ENCODE measurements at regions not wholly inside any gene's neighbourhood (a gene's known extent, or its start where the extent isn't known, plus 50 kb on each side); places are given as distances from the start of the nearest gene placed in this dataset.

GRCh38 chr1:5651964-5652821, 340.0 kb downstream of the NPHP4 start:
- DNase-seq, result no peak

GRCh38 chr1:5651473-5651872, 340.8 kb downstream of the NPHP4 start:
- DNase-seq, result no peak

GRCh38 chr1:5651027-5651410, 341.2 kb downstream of the NPHP4 start:
- DNase-seq, result no peak

DNA sequence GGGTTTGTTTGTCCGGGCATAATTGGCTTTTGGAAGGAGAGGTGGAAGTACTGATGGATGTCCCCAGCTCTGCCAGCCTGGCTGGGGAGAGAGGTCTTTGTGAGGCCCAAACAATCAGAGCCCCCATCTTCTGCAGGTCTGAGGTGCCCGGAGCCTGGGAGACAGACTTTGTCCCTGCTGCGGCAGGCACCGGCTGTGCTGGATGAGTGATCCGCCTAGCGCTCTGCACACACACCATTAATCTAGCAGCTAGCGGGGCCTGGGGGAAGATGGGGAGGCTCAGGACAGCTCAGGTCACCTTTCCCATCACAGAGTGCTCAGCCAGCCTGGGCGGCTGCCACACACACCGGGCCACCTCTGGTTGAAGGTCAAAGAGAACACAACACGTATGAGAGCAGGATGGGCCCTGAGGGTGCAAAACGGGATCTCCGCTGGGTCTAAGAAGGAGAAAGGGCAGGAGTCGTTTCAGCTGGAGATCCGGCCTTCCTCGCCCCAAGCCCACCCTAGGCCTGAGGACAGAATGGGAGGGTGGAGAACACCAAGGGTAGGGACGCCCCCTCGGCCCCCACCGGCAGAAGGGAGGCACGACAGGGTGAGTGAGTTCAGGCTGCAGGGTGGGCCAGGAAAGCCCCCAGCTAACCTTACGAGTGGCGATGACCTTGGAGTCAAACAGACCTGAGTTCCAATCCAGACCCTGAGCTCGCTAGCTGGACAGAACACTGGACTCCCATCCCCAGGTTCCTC, 341.8 kb downstream of the NPHP4 start:
- DNase-seq, result no peak

DNA sequence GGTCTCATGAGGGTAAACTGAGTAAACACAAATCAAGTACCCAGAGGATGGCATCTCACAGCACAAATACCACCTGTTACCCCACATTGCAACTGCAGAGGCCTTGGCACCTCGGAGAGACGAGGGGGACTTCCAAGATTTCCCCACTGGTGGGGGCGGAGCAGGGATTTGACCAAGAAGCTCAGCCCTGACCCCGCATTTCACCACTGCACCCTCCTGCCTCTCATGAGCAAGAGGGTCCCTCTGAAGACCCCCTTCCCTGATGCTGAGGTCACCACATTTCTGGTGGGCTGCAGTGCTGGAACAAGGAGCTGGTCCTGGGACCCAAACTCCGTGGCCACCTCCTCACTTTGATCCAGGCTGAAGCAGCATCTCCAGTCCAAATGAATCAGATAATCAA, 342.4 kb downstream of the NPHP4 start:
- DNase-seq, result no peak

- no peak for DNase-seq
Measured at GRCh38 chr1:5649166-5649551, 343.1 kb downstream of the NPHP4 start.

DNA sequence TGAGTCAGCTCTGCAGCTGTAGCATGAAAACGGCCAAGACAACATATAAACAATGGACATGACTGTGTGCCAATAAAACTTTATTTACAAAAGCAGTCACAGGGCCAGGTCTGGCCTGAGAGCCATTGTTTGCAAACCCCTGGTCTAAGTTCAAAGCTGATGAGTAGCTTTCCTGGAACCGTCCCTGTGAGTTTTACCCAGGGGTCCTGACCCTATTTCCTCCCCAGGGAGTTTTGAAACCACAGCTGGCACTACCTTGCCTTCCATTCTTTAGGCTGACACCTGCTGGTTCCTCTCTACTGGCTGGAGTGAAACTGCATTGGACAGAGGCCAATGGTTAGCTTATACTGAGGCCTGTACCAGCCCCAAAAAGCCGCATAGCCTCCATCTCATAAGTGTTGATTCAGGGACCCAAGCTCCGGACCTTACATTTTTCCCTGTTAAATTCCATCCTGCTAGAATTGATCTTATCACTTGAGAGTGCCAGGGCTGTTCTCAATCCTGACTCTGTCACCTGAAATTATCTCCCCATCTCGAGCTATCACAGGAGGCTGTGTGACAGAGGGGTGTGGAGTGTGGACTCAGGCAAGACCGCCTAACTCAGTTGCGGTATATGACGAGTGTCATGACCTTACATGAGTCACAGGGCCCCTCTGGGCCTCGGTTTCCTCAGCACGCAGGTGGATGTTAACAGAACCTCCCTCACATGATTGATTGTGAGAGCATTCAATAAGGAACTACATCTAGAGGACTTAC, 343.6 kb downstream of the NPHP4 start:
- DNase-seq, result no peak

DNA sequence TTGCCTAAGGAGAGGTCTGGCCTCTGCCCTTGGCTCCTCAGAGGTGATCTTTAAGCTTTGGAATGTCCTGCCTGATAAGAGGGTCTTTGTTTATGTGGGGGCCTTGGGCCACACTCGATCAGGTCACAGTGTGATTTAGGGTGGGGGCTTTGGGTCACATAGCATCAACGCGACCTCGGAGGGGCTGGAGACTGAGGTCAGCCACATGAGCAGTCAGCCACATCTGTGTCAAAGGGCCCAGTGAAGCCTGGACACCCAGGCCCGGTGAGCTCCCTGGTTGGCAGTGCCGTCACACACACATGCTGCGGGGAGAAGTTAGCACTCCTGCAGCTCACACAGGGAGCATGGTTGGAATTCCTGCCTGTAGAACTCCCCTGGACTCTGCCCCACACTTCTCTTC, 345.0 kb downstream of the NPHP4 start:
- DNase-seq, result no peak

- no peak for DNase-seq
Measured at GRCh38 chr1:5646486-5647149, 345.6 kb downstream of the NPHP4 start.

DNA sequence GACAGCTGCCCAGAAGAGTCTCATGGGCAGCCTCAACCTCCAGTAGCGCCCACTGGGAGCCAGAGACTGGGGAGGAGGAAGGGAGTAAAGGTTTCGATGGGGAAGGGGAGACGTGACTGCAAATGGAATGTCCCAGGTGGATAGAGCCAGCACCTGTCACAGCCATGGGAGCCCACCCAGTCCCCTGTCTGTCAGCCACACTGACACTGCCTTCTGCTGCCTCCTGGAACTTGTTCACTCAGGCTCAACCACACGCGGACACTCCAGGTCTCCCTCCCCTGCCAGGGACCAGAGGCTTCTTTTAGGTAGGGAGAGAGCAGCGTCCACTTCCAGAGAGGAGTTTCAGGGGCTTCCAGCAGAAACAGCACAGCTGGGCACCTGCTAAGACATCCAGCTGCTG, 346.3 kb downstream of the NPHP4 start:
- DNase-seq, result no peak

DNA sequence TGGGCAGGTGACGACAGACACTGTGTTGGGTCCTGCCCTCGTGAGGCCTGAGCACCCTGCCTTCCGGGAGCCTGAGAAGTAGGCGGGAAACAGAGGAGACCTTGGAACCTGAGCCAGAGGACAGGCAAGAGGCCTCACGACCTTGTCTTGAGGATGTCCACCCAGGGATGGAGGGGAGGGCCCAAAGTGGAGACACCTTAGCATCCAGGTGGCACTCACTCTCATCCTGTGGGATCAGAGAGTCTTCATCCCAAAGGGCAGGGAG, 347.2 kb downstream of the NPHP4 start:
- DNase-seq, result no peak

DNA sequence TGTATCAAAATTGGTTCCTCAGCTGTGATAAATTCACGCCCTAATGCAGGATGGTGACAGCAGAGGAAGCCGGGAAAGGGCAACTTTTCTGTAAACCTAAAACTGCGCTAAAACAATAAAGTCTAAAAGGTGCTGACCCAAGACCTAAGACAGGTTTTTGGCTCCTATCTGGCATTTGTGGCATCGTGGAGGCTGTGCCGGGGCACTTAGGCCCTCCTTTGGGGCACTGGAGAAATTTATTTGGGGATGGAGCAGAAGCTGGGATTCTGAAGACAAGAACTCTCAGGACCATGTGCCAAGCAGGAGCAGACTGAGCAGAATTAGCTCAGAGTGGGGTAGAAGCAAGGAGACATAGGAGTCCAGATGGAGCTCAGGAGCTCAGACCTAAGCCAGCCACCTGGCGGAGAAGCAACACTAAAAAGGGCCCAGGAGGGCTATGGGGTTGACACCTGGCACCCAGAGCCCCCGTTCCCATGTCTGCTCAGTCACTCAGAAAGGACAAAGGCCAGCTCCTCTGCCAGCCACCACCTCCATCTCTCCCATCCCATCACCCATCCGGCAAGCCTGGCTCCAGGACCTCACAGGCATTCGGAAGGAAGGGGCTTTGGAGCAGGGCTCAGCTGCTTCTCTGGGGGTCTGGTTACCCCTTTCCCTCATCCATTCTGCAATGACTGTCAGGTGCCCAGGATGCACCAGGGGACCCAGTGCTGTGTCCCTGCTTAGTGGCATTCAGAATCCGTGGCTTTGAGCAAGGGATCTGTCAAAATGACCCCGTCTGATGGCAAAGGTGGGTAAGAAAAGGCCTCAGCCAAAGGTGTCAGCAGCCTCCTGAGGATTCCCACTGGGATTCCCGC, 347.7 kb downstream of the NPHP4 start:
- DNase-seq, result no peak

GRCh38 chr1:5643360-5644107, 348.7 kb downstream of the NPHP4 start:
- no peak for DNase-seq

DNA sequence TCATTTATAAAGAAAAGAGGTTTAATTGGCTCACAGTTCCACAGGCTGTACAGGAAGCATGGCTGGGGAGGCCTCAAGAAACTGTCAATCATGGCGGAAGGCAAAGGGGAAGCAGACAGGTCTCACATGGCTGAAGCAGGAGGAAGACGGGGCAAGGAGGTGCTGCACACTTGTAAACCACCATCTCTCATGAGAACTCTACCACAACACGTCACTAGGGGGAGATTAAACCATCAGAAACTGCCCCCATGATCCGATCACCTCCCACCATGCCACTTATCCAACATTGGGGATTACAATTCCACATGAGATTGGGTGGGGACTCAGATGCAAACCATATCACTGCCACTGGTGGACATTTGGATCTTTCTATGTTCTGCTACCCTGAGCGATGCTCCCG, 351.4 kb downstream of the NPHP4 start:
- DNase-seq, result no peak

DNA sequence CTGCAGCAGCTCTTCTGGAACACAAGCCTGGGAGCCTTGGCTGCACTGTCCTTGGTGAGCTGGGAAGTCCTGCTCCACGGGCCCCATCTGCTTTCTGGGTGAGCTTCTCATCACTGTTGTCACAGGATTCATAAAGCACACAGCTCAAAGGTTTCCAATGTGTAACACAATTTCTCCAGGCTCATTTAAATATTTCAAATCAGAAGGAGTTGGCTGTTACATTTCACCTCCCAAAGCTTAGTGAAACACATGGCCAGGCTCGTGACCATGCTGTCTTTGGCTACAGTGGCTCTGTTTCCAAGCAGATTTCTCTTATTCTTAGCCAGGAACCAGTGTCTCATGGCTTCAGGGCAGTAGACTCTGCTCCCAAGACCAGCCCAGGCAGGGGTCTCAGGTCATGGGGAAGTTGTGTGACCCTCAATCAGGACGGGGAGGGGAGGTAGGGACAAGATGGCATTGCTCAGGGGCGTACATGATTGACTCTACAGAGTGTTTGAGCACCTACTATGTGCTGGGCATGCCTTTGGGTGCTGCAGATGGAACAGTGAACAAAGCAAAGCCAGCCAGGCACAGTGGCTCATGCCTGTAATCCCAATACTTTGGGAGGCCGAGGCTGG, 353.0 kb downstream of the NPHP4 start:
- DNase-seq, result no peak

DNA sequence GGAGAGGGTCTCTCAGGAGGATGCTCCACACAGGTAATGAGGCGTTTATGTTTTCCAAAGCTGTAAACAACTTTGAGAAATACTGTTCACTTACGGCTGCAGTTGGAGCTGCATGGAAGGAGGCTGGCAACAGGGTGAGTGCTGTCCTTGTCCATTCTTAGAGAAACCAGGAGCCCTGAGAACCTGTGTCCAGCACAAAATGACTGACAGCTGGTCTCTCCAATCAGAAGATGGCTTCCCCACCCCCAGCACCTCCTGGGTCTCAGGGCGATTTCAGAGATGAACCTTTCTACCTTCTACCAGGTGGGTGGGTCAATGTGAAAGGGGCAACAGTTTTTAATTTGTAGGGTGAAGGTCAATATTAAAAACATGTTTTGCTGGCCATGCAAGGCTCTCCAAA, 353.6 kb downstream of the NPHP4 start:
- DNase-seq, result no peak

- DNase-seq, result peak; percentile 6
Measured at GRCh38 chr1:5637171-5637570, 355.1 kb downstream of the NPHP4 start.

DNA sequence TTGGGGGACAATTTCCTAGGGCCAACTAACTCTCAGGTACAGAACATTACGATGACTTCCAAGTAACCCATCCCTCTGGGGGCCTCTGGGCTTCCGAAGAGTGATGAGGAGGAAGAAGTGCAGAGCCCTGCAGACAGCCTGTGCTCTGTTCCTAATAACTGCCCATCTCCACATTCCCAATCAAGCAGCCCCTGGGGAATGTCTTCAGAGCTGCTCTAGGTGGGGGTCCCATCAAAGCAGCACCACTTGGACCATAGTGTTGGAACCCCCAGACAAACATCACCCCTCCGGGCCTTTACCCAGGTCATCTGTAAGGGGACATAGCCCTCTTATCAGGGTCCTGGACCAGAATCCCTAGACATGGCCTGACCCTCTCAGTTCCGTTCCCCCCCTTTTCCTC, 357.3 kb downstream of the NPHP4 start:
- DNase-seq, result no peak

DNA sequence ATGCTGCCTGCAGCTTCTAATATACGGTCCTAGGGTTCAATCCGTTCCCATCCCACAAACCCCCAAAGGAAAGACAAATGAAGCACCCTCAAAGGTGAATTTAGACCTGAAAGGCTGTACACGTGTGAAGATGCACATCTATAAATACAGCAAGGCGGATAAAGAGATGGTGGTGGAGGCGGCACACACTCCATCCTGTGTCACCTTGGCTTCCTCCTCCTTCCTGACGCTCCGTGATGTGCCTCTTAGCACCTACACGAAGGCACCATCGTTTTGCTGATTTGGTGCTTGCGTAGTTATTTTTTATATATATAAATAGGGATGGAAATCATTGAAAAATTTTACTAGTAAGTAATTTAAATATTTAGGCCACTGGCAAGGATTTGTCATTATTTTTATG, 359.4 kb downstream of the NPHP4 start:
- no peak for DNase-seq

- no peak for DNase-seq
Measured at GRCh38 chr1:5632224-5632623, 360.0 kb downstream of the NPHP4 start.

DNA sequence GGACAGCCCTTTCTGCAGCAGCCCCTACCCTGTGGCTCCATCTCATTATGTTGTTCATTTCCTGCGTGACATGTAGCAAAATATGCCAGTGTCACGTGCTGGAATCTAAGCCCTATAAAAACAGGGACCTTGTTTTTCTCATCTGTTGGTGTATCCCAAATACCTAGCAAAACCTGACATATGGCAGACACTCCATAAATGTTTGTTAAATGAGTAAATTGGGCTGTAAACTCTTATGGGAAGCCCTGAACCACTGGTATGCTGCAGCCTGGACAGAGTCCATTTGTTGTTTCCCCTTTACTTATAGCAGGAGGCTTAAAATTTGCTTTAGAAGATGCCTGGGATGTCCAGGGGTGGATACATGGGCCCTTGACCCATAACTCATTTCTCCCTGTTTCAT, 363.8 kb downstream of the NPHP4 start:
- no peak for DNase-seq
